K562 (cell line): ENCODE measurements at regions not wholly inside any gene's neighbourhood (a gene's known extent, or its start where the extent isn't known, plus 50 kb on each side); places are given as distances from the start of the nearest gene placed in this dataset.

Source experiments
- ATAC-seq: fragments of 200-7000 bp; cut with Tn5 transposase; 3 replicates; pipeline ENCODE4 v1.9.1; 2020; ENCODE audit warnings: moderate library complexity
- BruUV-seq: library from RNA; stranded (reverse); fragments of 400-500 nt; replicated peaks from 2 replicates; lab custom pipeline; 2021; lab: Mats Ljungman, UMichigan
- CTCF ChIA-PET: fragments of 300-600 bp; formaldehyde crosslinking; extraction: SDS; loops from one replicate; lab custom pipeline; 2021; ENCODE audit warnings: low intra/inter-chr PET ratio; lab: Yijun Ruan, JAX
- POLR2A ChIA-PET: fragments of 300-600, 350-650 bp; sonication (Branson Sonifier 250); formaldehyde crosslinking; extraction: SDS; loops from one replicate; lab custom pipeline; 2021; ENCODE audit warnings: antibody characterized with exemption, inconsistent platforms; lab: Yijun Ruan, JAX
- DNase-seq, 4 experiments: peaks; one replicate each; pipeline versions ENCODE4 v3.0.0 to v3.0.0-alpha.2; 2011 to 2018; ENCODE audit warnings: low spot score in 3 of 4, mixed read lengths in 3 of 4; ENCODE audit errors: extremely low read depth in 1 of 4
- FAIRE-seq: peaks from 2 replicates; lab custom pipeline; 2011; peaks lifted over from hg19 to GRCh38; lab: Jason Lieb, UNC
- H2AFZ ChIP-seq: 2 replicates; pipeline ENCODE4 v1.6.0; 2011; ENCODE audit warnings: low read depth, low read length, control low read depth, inconsistent platforms
- H3K27ac ChIP-seq: fragments of 200-600 bp; 3 replicates; pipeline ENCODE4 v1.8.0; 2011; ENCODE audit warnings: low read depth, mild to moderate bottlenecking, control low read depth, inconsistent platforms, low read length, moderate library complexity, mixed read lengths; ENCODE audit errors: extremely low read depth
- H3K27me3 ChIP-seq, 2 experiments: fragments of 300-600 bp in 1 of 2; 2 replicates in 1 of 2; 3 replicates in 1 of 2; pipeline versions ENCODE4 v1.6.0 to v1.8.0; 2011; ENCODE audit warnings: inconsistent platforms in 2 of 2, low read length in 2 of 2, mild to moderate bottlenecking in 1 of 2, mixed read lengths in 1 of 2, moderate library complexity in 1 of 2; ENCODE audit not compliant: control insufficient read depth in 2 of 2, insufficient read depth in 2 of 2
- H3K36me3 ChIP-seq: fragments of 300-600 bp; 3 replicates; pipeline ENCODE4 v1.8.0; 2011; ENCODE audit warnings: mild to moderate bottlenecking, low read length, inconsistent platforms; ENCODE audit not compliant: control insufficient read depth, insufficient read depth
- H3K4me1 ChIP-seq, 2 experiments: fragments of 200-600 bp in 1 of 2; replicated peaks in 1 of 2; 2 replicates in 1 of 2; 3 replicates in 1 of 2; pipeline versions ENCODE4 v1.5.1 to v1.8.0; 2011; ENCODE audit warnings: inconsistent platforms in 2 of 2, low read length in 2 of 2, mild to moderate bottlenecking in 1 of 2, mixed read lengths in 1 of 2, moderate library complexity in 1 of 2; ENCODE audit not compliant: control insufficient read depth in 2 of 2, insufficient read depth in 2 of 2
- H3K4me2 ChIP-seq: 2 replicates; pipeline ENCODE4 v1.6.1; 2011; ENCODE audit warnings: low read length, control low read depth, inconsistent platforms, mixed read lengths; ENCODE audit not compliant: insufficient read depth
- H3K4me3 ChIP-seq: fragments of 200-600 bp; sonication (generic), shearing (Covaris generic); 2 replicates; pipeline ENCODE4 v1.5.1; 2016; ENCODE audit warnings: control low read depth, inconsistent platforms
- H3K79me2 ChIP-seq: fragments of 200-600 bp; 3 replicates; pipeline ENCODE4 v1.8.0; 2011; ENCODE audit warnings: low read length, inconsistent platforms; ENCODE audit not compliant: control insufficient read depth, insufficient read depth
- H3K9ac ChIP-seq, 2 experiments: 2 replicates each; pipeline versions ENCODE4 v1.6.0 to v1.6.1; 2011; ENCODE audit warnings: low read depth in 2 of 2, low read length in 2 of 2, control low read depth in 1 of 2, inconsistent platforms in 1 of 2, mild to moderate bottlenecking in 1 of 2, mixed read lengths in 1 of 2; ENCODE audit not compliant: insufficient read depth in 1 of 2
- H3K9me1 ChIP-seq: one replicate; pipeline ENCODE4 v1.6.0; 2011; ENCODE audit warnings: inconsistent platforms, mild to moderate bottlenecking, low read length, moderate library complexity; ENCODE audit not compliant: control insufficient read depth, insufficient read depth
- H3K9me3 ChIP-seq: replicated peaks from 2 replicates; pipeline ENCODE4 v1.5.1; 2011; ENCODE audit warnings: low read depth, low read length, inconsistent platforms; ENCODE audit not compliant: control insufficient read depth, insufficient read depth
- H4K20me1 ChIP-seq: replicated peaks from 2 replicates; pipeline ENCODE4 v1.6.1; 2011; ENCODE audit warnings: low read length, inconsistent platforms, mixed read lengths; ENCODE audit not compliant: control insufficient read depth, insufficient read depth
- CREB1 ChIP-seq, 2 experiments: sonication (generic) in 1 of 2; formaldehyde crosslinking in 1 of 2; IDR thresholded peaks; 2 replicates each; pipeline versions ENCODE4 v1.6.1 to v1.8.0; 2012 to 2022; ENCODE audit warnings: inconsistent platforms in 1 of 2, mild to moderate bottlenecking in 1 of 2, missing genetic modification reagents in 1 of 2, moderate library complexity in 1 of 2
- DDX20 ChIP-seq: fragments of 450-650 bp; IDR thresholded peaks from 2 replicates; pipeline ENCODE4 v1.6.1; 2016; ENCODE audit warnings: missing genetic modification characterization, low read depth, mild to moderate bottlenecking, missing compliant biosample characterization, moderate library complexity
- DNMT1 ChIP-seq: fragments of 450-650 bp; IDR thresholded peaks from 2 replicates; pipeline ENCODE4 v1.6.1; 2016; ENCODE audit warnings: antibody characterized with exemption, mild to moderate bottlenecking
- FIP1L1 ChIP-seq: fragments of 200-400 bp; formaldehyde crosslinking; IDR thresholded peaks from 2 replicates; pipeline ENCODE4 v1.6.1; 2018; ENCODE audit warnings: mild to moderate bottlenecking, low read depth, low read length; ENCODE audit not compliant: poor library complexity, severe bottlenecking
- FOS ChIP-seq: IDR thresholded peaks from 3 replicates; pipeline ENCODE4 v1.6.1; 2011; ENCODE audit not compliant: insufficient read length; ENCODE audit errors: extremely low read depth
- KDM5B ChIP-seq: fragments of 200-600 bp; sonication (generic); IDR thresholded peaks from 2 replicates; pipeline ENCODE4 v1.6.1; 2012; ENCODE audit warnings: low read depth, mild to moderate bottlenecking, moderate library complexity, low read length, control low read depth, inconsistent platforms; ENCODE audit not compliant: insufficient replicate concordance
- LCOR ChIP-seq: sonication (generic); formaldehyde crosslinking; IDR thresholded peaks from 2 replicates; pipeline ENCODE4 v1.8.0; 2022; ENCODE audit warnings: mild to moderate bottlenecking, missing genetic modification reagents
- NEUROD1 ChIP-seq: fragments of 150-350 bp; IDR thresholded peaks from 2 replicates; pipeline ENCODE4 v1.6.1; 2014; ENCODE audit warnings: borderline replicate concordance, low read length, low read depth; ENCODE audit not compliant: partially characterized antibody
- NFE2L1 ChIP-seq: fragments of 450-650 bp; IDR thresholded peaks from 2 replicates; pipeline ENCODE4 v1.6.1; 2016; ENCODE audit warnings: missing genetic modification characterization, low read depth, mild to moderate bottlenecking, missing compliant biosample characterization, moderate library complexity, borderline replicate concordance
- NR4A1 ChIP-seq, 2 experiments: fragments of 250-450 bp in 1 of 2; fragments of 450-650 bp in 1 of 2; sonication (Bioruptor Pico) in 1 of 2; IDR thresholded peaks; 2 replicates each; pipeline versions ENCODE4 v1.4.0 to v1.6.1; 2016 to 2020; ENCODE audit warnings: mild to moderate bottlenecking in 2 of 2, missing compliant biosample characterization in 1 of 2, missing genetic modification characterization in 1 of 2, moderate library complexity in 1 of 2
- OTX1 ChIP-seq: fragments of 450-650 bp; formaldehyde crosslinking; IDR thresholded peaks from 2 replicates; pipeline ENCODE4 v1.4.0; 2022; ENCODE audit warnings: mild to moderate bottlenecking
- PBX2 ChIP-seq, 2 experiments: IDR thresholded peaks in 1 of 2; conservative IDR thresholded peaks in 1 of 2; 2 replicates each; pipeline ENCODE4 v1.6.1; 2016; ENCODE audit warnings: low read depth in 2 of 2, mild to moderate bottlenecking in 1 of 2, missing compliant biosample characterization in 1 of 2, missing genetic modification characterization in 1 of 2, moderate library complexity in 1 of 2
- PPARD ChIP-seq: fragments of 250-450 bp; sonication (Bioruptor Pico); IDR thresholded peaks from 2 replicates; pipeline ENCODE4 v1.8.0; 2022; ENCODE audit warnings: inconsistent platforms, mild to moderate bottlenecking, moderate library complexity
- ZBTB1 ChIP-seq: sonication (generic); formaldehyde crosslinking; IDR thresholded peaks from 2 replicates; pipeline ENCODE4 v1.8.1; 2023; ENCODE audit warnings: missing genetic modification reagents, low read depth, mild to moderate bottlenecking, borderline replicate concordance
- ZBTB17 ChIP-seq: fragments of 450-650 bp; formaldehyde crosslinking; IDR thresholded peaks from 2 replicates; pipeline ENCODE4 v1.4.0; 2020; ENCODE audit warnings: mild to moderate bottlenecking
- ZNF23 ChIP-seq: fragments of 250-450 bp; sonication (Bioruptor Pico); IDR thresholded peaks from 2 replicates; pipeline ENCODE4 v1.4.0; 2020; ENCODE audit warnings: mild to moderate bottlenecking
- ZNF740 ChIP-seq, 3 experiments: fragments of 200-800 bp in 1 of 3; sonication (Bioruptor generic) in 1 of 3; sonication (generic) in 1 of 3; formaldehyde crosslinking in 1 of 3; IDR thresholded peaks; 2 replicates each; pipeline versions ENCODE4 v1.6.1 to v1.8.0; 2016 to 2022; ENCODE audit warnings: mild to moderate bottlenecking in 2 of 3, missing compliant biosample characterization in 2 of 3, missing genetic modification characterization in 2 of 3, missing genetic modification reagents in 1 of 3
- WGBS: fragments of 100-300 bp; shearing (Covaris generic); methylation state at CpG from one replicate; pipeline ENCODE4 v1.1.6; 2016; ENCODE audit warnings: low coverage, mixed read lengths; ENCODE audit not compliant: insufficient coverage; ENCODE audit errors: missing lambda C conversion rate; 5-methylcytosine and 5-hydroxymethylcytosine counted together
- in situ Hi-C: fragments of 300-500 bp; cut with MboI; formaldehyde crosslinking; loops from 4 replicates; pipeline ENCODE4 v1.15.0; 2018; ENCODE audit warnings: inconsistent platforms, mixed read lengths
- intact Hi-C: fragments of 100-400 bp; cut with micrococcal nuclease; formaldehyde crosslinking; loops from 2 replicates; pipeline ENCODE4 v1.14.2; 2022

- H3K79me2 ChIP-seq = no peaks in the 10 kb centered on the region
- ATAC-seq = no peak
- H3K9ac ChIP-seq = no peak overlapping the region
- BruUV-seq = no TSS peak
- H3K27ac ChIP-seq = no peak overlapping the region
- DNase-seq = no peak
- CTCF ChIA-PET = no interaction called here
- TF ChIP-seq PPARD (CRISPR knock-in tag) = no peak
- no peak for TF ChIP-seq NEUROD1
- TF ChIP-seq ZBTB17 = no peak
- TF ChIP-seq FOS = no peak
- TF ChIP-seq NR4A1 (CRISPR knock-in tag; IDR thresholded peaks at IDR 0.05) = no peak
- no peak for TF ChIP-seq NR4A1 (tag; IDR thresholded peaks at IDR 0.05)
- TF ChIP-seq ZNF740 (CRISPR knock-in tag; IDR thresholded peaks at IDR 0.05) = no peak
- no peak for TF ChIP-seq ZNF740 (tag; IDR thresholded peaks at IDR 0.05)
- no peak for TF ChIP-seq DDX20 (tag)
- TF ChIP-seq CREB1 (IDR thresholded peaks at IDR 0.05) = no peak
- TF ChIP-seq CREB1 (CRISPR knock-in tag; IDR thresholded peaks at IDR 0.05) = no peak
- TF ChIP-seq ZNF23 (CRISPR knock-in tag) = no peak
- TF ChIP-seq LCOR (CRISPR knock-in tag) = no peak
- no peak for TF ChIP-seq ZBTB1 (CRISPR knock-in tag)
- TF ChIP-seq OTX1 (CRISPR knock-in tag) = no peak
- TF ChIP-seq DNMT1 = no peak
- TF ChIP-seq FIP1L1 = no peak
- TF ChIP-seq NFE2L1 (tag) = no peak
- no peak for TF ChIP-seq KDM5B
- TF ChIP-seq PBX2 (CRISPR knock-in tag; IDR thresholded peaks at IDR 0.05; ENCODE audit: low read depth) = no peak
- no peak for TF ChIP-seq PBX2 (tag; conservative IDR thresholded peaks at IDR 0.05; ENCODE audit: low read depth)
- intact Hi-C loops = no loop called here
- no peaks in the 10 kb centered on the region for H3K9me3 ChIP-seq
- no peak overlapping the region for H2AFZ ChIP-seq
- no peak for FAIRE-seq
- H3K27me3 ChIP-seq = no peaks in the 10 kb centered on the region
- H4K20me1 ChIP-seq = no peaks in the 10 kb centered on the region
- H3K4me3 ChIP-seq = no peak overlapping the region
- no peaks in the 10 kb centered on the region for H3K9me1 ChIP-seq
- no peaks in the 10 kb centered on the region for H3K36me3 ChIP-seq
- POLR2A ChIA-PET = no interaction called here
- H3K4me1 ChIP-seq = no peaks in the 10 kb centered on the region
- no peak overlapping the region for H3K4me2 ChIP-seq
- in situ Hi-C loops = no loop called here
- WGBS = 0% methylated on average over 1 of the region's 1 CpG
Observed at GRCh38 chr13:63954683-63955082, 2539.0 kb upstream of the PCDH20 start.
